Neuronal stem cell (in vitro differentiated cells): ENCODE measurements at regions not wholly inside any gene's neighbourhood (a gene's known extent, or its start where the extent isn't known, plus 50 kb on each side); places are given as distances from the start of the nearest gene placed in this dataset.

Source experiments
- DNase-seq: peaks from one replicate; pipeline ENCODE4 v3.0.0-alpha.2; 2013; ENCODE audit warnings: low spot score
- H2AFZ ChIP-seq: one replicate; pipeline ENCODE4 v1.6.1; 2013; ENCODE audit warnings: mild to moderate bottlenecking, low read length, inconsistent platforms
- H2AK5ac ChIP-seq: 2 replicates; pipeline ENCODE4 v1.6.1; 2013; ENCODE audit warnings: low read depth, mild to moderate bottlenecking, inconsistent platforms, low read length, moderate library complexity, mixed read lengths
- H2BK120ac ChIP-seq: 2 replicates; pipeline ENCODE4 v1.6.1; 2013; ENCODE audit warnings: low read depth, mild to moderate bottlenecking, inconsistent platforms, low read length, moderate library complexity, mixed read lengths
- H2BK12ac ChIP-seq: one replicate; pipeline ENCODE4 v1.6.1; 2013; ENCODE audit warnings: low read length, inconsistent platforms
- H2BK15ac ChIP-seq: 2 replicates; pipeline ENCODE4 v1.6.1; 2013; ENCODE audit warnings: mild to moderate bottlenecking, low read length, inconsistent platforms, mixed read lengths
- H2BK5ac ChIP-seq: one replicate; pipeline ENCODE4 v1.6.1; 2013; ENCODE audit warnings: inconsistent platforms, mild to moderate bottlenecking, low read length, moderate library complexity
- H3K14ac ChIP-seq: one replicate; pipeline ENCODE4 v1.6.1; 2013; ENCODE audit warnings: low read length, inconsistent platforms
- H3K18ac ChIP-seq: 2 replicates; pipeline ENCODE4 v1.6.1; 2013; ENCODE audit warnings: low read length, inconsistent platforms
- H3K23ac ChIP-seq: 2 replicates; pipeline ENCODE4 v1.6.1; 2013; ENCODE audit warnings: low read depth, mild to moderate bottlenecking, mixed read lengths, low read length, inconsistent platforms; ENCODE audit not compliant: poor library complexity
- H3K27ac ChIP-seq: replicated peaks from 3 replicates; pipeline ENCODE4 v1.5.1; 2013; ENCODE audit warnings: low read length, inconsistent platforms
- H3K27me3 ChIP-seq, 3 experiments: 2 replicates each; pipeline ENCODE4 v1.6.1; 2013; ENCODE audit warnings: low read length in 3 of 3, mild to moderate bottlenecking in 2 of 3, inconsistent platforms in 1 of 3, low read depth in 1 of 3, mixed read lengths in 1 of 3, moderate library complexity in 1 of 3; ENCODE audit not compliant: control insufficient read depth in 3 of 3, insufficient read depth in 3 of 3
- H3K36me3 ChIP-seq, 2 donors: replicated peaks in 1 of 2; 2 replicates each; pipeline ENCODE4 v1.6.1; 2013; ENCODE audit warnings: low read length in 2 of 2; ENCODE audit not compliant: control insufficient read depth in 2 of 2, insufficient read depth in 2 of 2
- H3K4ac ChIP-seq: 2 replicates; pipeline ENCODE4 v1.6.1; 2013; ENCODE audit warnings: inconsistent platforms, mild to moderate bottlenecking, low read length, moderate library complexity
- H3K4me1 ChIP-seq, 2 donors: 1 replicate in 1 of 2; 2 replicates in 1 of 2; pipeline ENCODE4 v1.6.1; 2013; ENCODE audit warnings: low read length in 2 of 2, low read depth in 1 of 2; ENCODE audit not compliant: control insufficient read depth in 2 of 2, insufficient read depth in 1 of 2
- H3K4me2 ChIP-seq: one replicate; pipeline ENCODE4 v1.6.1; 2013; ENCODE audit warnings: mild to moderate bottlenecking, low read length, inconsistent platforms; ENCODE audit not compliant: insufficient read depth, poor library complexity, severe bottlenecking
- H3K4me3 ChIP-seq, 2 donors: 2 replicates each; pipeline ENCODE4 v1.5.1; 2013; ENCODE audit warnings: low read length in 2 of 2, mild to moderate bottlenecking in 2 of 2, inconsistent platforms in 1 of 2, moderate library complexity in 1 of 2
- H3K79me1 ChIP-seq: one replicate; pipeline ENCODE4 v1.6.1; 2013; ENCODE audit warnings: low read depth, mild to moderate bottlenecking, inconsistent platforms, low read length, moderate library complexity
- H3K9ac ChIP-seq: one replicate; pipeline ENCODE4 v1.6.1; 2013; ENCODE audit warnings: mild to moderate bottlenecking, low read depth, low read length, inconsistent platforms; ENCODE audit not compliant: poor library complexity
- H3K9me3 ChIP-seq, 2 donors: replicated peaks in 1 of 2; 2 replicates each; pipeline versions ENCODE3 to v1.6.1; 2013; ENCODE audit warnings: low read length in 2 of 2, mild to moderate bottlenecking in 2 of 2, inconsistent platforms in 1 of 2, low read depth in 1 of 2, mixed read lengths in 1 of 2, moderate library complexity in 1 of 2; ENCODE audit not compliant: control insufficient read depth in 2 of 2, insufficient read depth in 1 of 2
- H4K8ac ChIP-seq: one replicate; pipeline ENCODE4 v1.6.1; 2013; ENCODE audit warnings: low read depth, mild to moderate bottlenecking, inconsistent platforms, low read length, moderate library complexity
- H4K91ac ChIP-seq: one replicate; pipeline ENCODE4 v1.6.1; 2013; ENCODE audit warnings: low read length, low read depth, mild to moderate bottlenecking, inconsistent platforms; ENCODE audit not compliant: poor library complexity
- WGBS, 2 donors: extraction: QIAGEN DNeasy Blood & Tissue Kit; methylation state at CpG; one replicate each; pipeline ENCODE4 v1.1.7; 2013; ENCODE audit warnings: missing lambda C conversion rate in 2 of 2, mixed read lengths in 1 of 2; ENCODE audit not compliant: insufficient read length in 2 of 2, insufficient replicate concordance in 1 of 2; ENCODE audit errors: extremely low coverage in 2 of 2; 5-methylcytosine and 5-hydroxymethylcytosine counted together

GRCh38 chr17:74087002-74087585 is 116.4 kb upstream of the RPL38 start:
- H3K23ac ChIP-seq, result no peak overlapping the region

DNA sequence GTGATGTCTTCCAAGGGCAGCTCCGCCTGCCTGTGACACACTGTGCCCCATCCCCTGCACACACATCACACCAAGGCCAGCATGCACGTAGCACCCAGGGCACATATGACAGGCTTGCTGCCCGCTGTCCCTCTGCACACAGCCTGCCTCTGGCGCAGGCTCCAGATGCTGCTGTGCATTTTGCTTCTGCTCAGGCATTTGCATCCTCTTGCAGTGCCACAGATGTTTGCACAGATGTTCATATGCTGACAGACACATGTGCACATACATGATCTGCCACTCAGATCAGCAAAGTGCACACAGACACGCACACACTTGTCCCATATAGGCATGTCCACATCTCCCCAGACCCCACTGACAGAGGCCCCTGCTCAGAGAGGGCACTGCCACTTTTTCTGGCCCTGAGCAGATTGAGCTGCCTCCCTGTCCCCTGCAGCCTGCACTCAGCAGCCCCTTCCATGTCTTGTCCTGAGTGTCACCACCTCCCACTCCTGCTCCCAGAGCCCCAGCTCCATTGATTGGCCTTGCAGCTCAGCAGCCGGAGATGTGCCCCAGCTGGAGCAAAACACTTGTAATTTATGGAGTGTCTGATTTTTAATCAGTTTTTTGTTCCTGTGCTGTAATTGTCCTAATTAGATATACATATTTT is 115.1 kb upstream of the RPL38 start:
- Histone ChIP-seq H3K4me2 (no peak overlapping the region), H3K4me3 (peak overlapping the region in 1 of 2 donors; percentile 8), H2BK5ac (no peak overlapping the region), H3K27ac (no peak overlapping the region), H3K79me1 (no peaks in the 10 kb centered on the region), H3K4ac (no peak overlapping the region), H2BK12ac (peak overlapping the region; percentile 66), H2BK15ac (no peak overlapping the region), H4K91ac (no peak overlapping the region), H3K14ac (peak overlapping the region; percentile 94), H3K9ac (no peak overlapping the region), H3K4me1 (no peaks in the 10 kb centered on the region), H2AFZ (no peak overlapping the region), H2BK120ac (no peak overlapping the region), H4K8ac (no peak overlapping the region), H3K27me3 (peaks cover 0 to 6% (median 0%) of the 10 kb centered on the region in 3 experiments), H3K18ac (peak overlapping the region; percentile 58), H3K9me3 (peaks cover 0 to 2% of the 10 kb centered on the region in 2 donors), H3K36me3 (no peaks in the 10 kb centered on the region), H2AK5ac (peak overlapping the region; percentile 56), H3K23ac (peak overlapping the region; percentile 77)
- DNase-seq, result no peak
- no CpG with 5 or more reads among the region's 6 CpGs for WGBS, 2 donors

More at GRCh38 chr17:74087002-74087585, 116.4 kb upstream of the RPL38 start:
- no peaks in the 10 kb centered on the region for H3K36me3 ChIP-seq
- H3K4me3 ChIP-seq, result no peak overlapping the region
- H3K4ac ChIP-seq, result no peak overlapping the region
- WGBS, 2 donors, result no CpG with 5 or more reads among the region's 9 CpGs
- no peaks in the 10 kb centered on the region for H3K79me1 ChIP-seq
- peaks cover 0 to 13% (median 0%) of the 10 kb centered on the region in 3 experiments for H3K27me3 ChIP-seq
- H3K9me3 ChIP-seq, result peaks cover 0 to 2% of the 10 kb centered on the region in 2 donors
- no peak overlapping the region for H2AFZ ChIP-seq
- no peak overlapping the region for H2BK5ac ChIP-seq
- DNase-seq, result no peak
- no peak overlapping the region for H4K8ac ChIP-seq
- no peak overlapping the region for H2BK12ac ChIP-seq
- no peak overlapping the region for H2AK5ac ChIP-seq
- H3K27ac ChIP-seq, result no peak overlapping the region
- no peak overlapping the region for H2BK15ac ChIP-seq
- H2BK120ac ChIP-seq, result no peak overlapping the region
- H3K9ac ChIP-seq, result peak overlapping the region; percentile 61
- H3K4me2 ChIP-seq, result no peak overlapping the region
- no peak overlapping the region for H3K14ac ChIP-seq
- H3K18ac ChIP-seq, result peak overlapping the region; percentile 51
- no peaks in the 10 kb centered on the region for H3K4me1 ChIP-seq
- no peak overlapping the region for H4K91ac ChIP-seq

DNA sequence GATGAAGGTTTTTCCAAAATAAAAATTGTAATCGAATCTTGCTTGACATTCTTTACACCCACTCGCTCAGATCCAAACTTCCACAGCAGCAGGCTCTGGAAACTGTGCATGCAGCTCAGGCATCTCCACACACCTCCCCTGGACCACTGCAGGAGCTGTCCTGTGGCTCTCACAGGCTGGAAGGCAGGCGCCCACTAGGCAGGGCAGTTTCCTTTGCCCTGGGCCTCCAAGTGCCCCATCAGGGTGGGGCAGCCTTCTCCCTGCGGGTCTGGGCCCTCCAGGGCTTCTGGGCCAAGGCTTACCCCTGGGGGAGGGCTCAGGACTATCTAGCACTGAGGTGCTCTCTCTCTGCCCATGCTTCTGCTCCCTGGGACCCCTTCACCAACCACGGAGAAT is 114.5 kb upstream of the RPL38 start:
- no peak overlapping the region for H3K23ac ChIP-seq
- H3K9ac ChIP-seq, result no peak overlapping the region
- H2BK5ac ChIP-seq, result no peak overlapping the region
- no peak overlapping the region for H3K4me3 ChIP-seq
- no peaks in the 10 kb centered on the region for H3K4me1 ChIP-seq
- H3K9me3 ChIP-seq, result peaks cover 0 to 2% of the 10 kb centered on the region in 2 donors
- no peak overlapping the region for H4K91ac ChIP-seq
- no peak overlapping the region for H3K18ac ChIP-seq
- H4K8ac ChIP-seq, result no peak overlapping the region
- no CpG with 5 or more reads among the region's 5 CpGs for WGBS, 2 donors
- H2AFZ ChIP-seq, result no peak overlapping the region
- H3K27ac ChIP-seq, result no peak overlapping the region
- no peak for DNase-seq
- H3K4me2 ChIP-seq, result no peak overlapping the region
- H2AK5ac ChIP-seq, result no peak overlapping the region
- peaks cover 0 to 6% (median 0%) of the 10 kb centered on the region in 3 experiments for H3K27me3 ChIP-seq
- no peaks in the 10 kb centered on the region for H3K36me3 ChIP-seq
- H3K14ac ChIP-seq, result no peak overlapping the region
- no peak overlapping the region for H2BK120ac ChIP-seq
- H3K79me1 ChIP-seq, result no peaks in the 10 kb centered on the region
- H2BK12ac ChIP-seq, result no peak overlapping the region
- no peak overlapping the region for H2BK15ac ChIP-seq
- no peak overlapping the region for H3K4ac ChIP-seq

DNA sequence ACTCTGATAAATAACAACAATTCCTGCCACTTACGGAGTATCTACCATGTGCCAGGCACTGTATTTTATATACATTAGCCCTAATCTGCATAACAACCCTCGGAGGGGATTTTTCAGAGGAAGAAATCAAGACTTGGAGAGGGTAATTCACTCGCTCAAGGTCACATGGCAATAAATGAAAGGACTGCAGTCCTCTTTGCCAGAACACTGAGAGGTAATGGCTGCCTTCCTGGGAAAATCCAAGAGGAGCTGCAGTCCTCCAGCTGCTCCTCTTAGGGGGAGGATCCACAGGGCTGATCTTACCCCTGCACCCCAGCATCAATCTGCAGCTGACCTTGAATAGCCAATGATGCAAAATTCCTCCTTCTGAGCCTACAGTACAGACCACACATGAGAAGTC is 114.1 kb upstream of the RPL38 start:
- Histone ChIP-seq H3K9me3 (peaks cover 0 to 2% of the 10 kb centered on the region in 2 donors), H3K4me2 (no peak overlapping the region), H4K91ac (no peak overlapping the region), H3K14ac (no peak overlapping the region), H3K27ac (no peak overlapping the region), H3K18ac (no peak overlapping the region), H3K9ac (no peak overlapping the region), H4K8ac (no peak overlapping the region), H3K23ac (no peak overlapping the region), H2AK5ac (no peak overlapping the region), H2BK120ac (no peak overlapping the region), H3K4ac (no peak overlapping the region), H2BK15ac (no peak overlapping the region), H2BK5ac (no peak overlapping the region), H3K4me3 (no peak overlapping the region), H3K79me1 (no peaks in the 10 kb centered on the region), H3K4me1 (no peaks in the 10 kb centered on the region), H3K27me3 (peaks cover 0 to 6% (median 0%) of the 10 kb centered on the region in 3 experiments), H2AFZ (no peak overlapping the region), H2BK12ac (no peak overlapping the region), H3K36me3 (no peaks in the 10 kb centered on the region)
- no peak for DNase-seq
- WGBS, 2 donors, result no CpG with 5 or more reads among the region's 3 CpGs
